H1 (cell line): ENCODE measurements at regions not wholly inside any gene's neighbourhood (a gene's known extent, or its start where the extent isn't known, plus 50 kb on each side); places are given as distances from the start of the nearest gene placed in this dataset.

Experiments
- CHD7 ChIP-seq: fragments of 300-600 bp; sonication (generic); IDR thresholded peaks from 2 replicates; pipeline ENCODE4 v1.7.1; 2012; ENCODE audit warnings: low read length, moderate library complexity, mild to moderate bottlenecking, inconsistent platforms; ENCODE audit not compliant: insufficient replicate concordance
- FOSL1 ChIP-seq: IDR thresholded peaks from 2 replicates; pipeline ENCODE4 v1.6.1; 2011; ENCODE audit warnings: mild to moderate bottlenecking, low read depth, low read length, moderate library complexity; ENCODE audit not compliant: insufficient read depth
- JUND ChIP-seq: IDR thresholded peaks from 2 replicates; pipeline ENCODE4 v1.6.1; 2011; ENCODE audit warnings: mild to moderate bottlenecking, improper control_type of control experiment, low read length
- RFX5 ChIP-seq: IDR thresholded peaks from 2 replicates; pipeline ENCODE4 v1.6.1; 2011; ENCODE audit warnings: low read depth, low read length, improper control_type of control experiment, borderline replicate concordance
- RNF2 ChIP-seq: fragments of 200-900, 300-1000 bp; sonication (generic); IDR thresholded peaks from 2 replicates; pipeline ENCODE4 v1.7.1; 2016; ENCODE audit warnings: borderline replicate concordance, low read depth, mild to moderate bottlenecking, antibody characterized with exemption, low read length; ENCODE audit not compliant: poor library complexity, severe bottlenecking; ENCODE audit errors: missing control alignments
- TBP ChIP-seq: IDR thresholded peaks from 2 replicates; pipeline ENCODE4 v1.6.1; 2011; ENCODE audit warnings: low read depth, low read length, improper control_type of control experiment
- YY1 ChIP-seq: IDR thresholded peaks from 2 replicates; pipeline ENCODE4 v1.6.1; 2011; ENCODE audit warnings: low read depth, mild to moderate bottlenecking, low read length
- TF ChIP-seq, protein P1 (sequence below), 3 experiments: IDR thresholded peaks; 1 replicate in 2 of 3; 2 replicates in 1 of 3; pipeline versions ENCODE4 v1.5.1 to v1.6.1; 2011; ENCODE audit warnings: low read length in 3 of 3, mild to moderate bottlenecking in 3 of 3, inconsistent platforms in 2 of 3, low read depth in 1 of 3, moderate library complexity in 1 of 3; ENCODE audit not compliant: insufficient read depth in 1 of 3; ENCODE audit errors: control extremely low read depth in 1 of 3

GRCh38 chr11:32312865-32313403 lies 122.4 kb downstream of the WT1 start (continued):
- TF ChIP-seq CHD7 (no peak), FOSL1 (no peak), JUND (peak; percentile 14; the same call in 1 of the 2 replicates), RFX5 (no peak), TBP (no peak), RNF2 (no peak), YY1 (no peak)
- TF ChIP-seq, protein P1, sequence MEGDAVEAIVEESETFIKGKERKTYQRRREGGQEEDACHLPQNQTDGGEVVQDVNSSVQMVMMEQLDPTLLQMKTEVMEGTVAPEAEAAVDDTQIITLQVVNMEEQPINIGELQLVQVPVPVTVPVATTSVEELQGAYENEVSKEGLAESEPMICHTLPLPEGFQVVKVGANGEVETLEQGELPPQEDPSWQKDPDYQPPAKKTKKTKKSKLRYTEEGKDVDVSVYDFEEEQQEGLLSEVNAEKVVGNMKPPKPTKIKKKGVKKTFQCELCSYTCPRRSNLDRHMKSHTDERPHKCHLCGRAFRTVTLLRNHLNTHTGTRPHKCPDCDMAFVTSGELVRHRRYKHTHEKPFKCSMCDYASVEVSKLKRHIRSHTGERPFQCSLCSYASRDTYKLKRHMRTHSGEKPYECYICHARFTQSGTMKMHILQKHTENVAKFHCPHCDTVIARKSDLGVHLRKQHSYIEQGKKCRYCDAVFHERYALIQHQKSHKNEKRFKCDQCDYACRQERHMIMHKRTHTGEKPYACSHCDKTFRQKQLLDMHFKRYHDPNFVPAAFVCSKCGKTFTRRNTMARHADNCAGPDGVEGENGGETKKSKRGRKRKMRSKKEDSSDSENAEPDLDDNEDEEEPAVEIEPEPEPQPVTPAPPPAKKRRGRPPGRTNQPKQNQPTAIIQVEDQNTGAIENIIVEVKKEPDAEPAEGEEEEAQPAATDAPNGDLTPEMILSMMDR (IDR thresholded peaks at IDR 0.05; ENCODE audit: control extremely low read depth in 1 of 3, insufficient read depth in 1 of 3, low read depth in 1 of 3, low read length in 3 of 3), result peak in 2 of 3 experiments; percentile 69 to 91; a peak in 3 of 4 replicates
